Fibroblast of upper back skin (primary cell): ENCODE measurements at regions not wholly inside any gene's neighbourhood (a gene's known extent, or its start where the extent isn't known, plus 50 kb on each side); places are given as distances from the start of the nearest gene placed in this dataset.
A peak's percentile ranks its signal among the peaks of the same experiment; 100 is the strongest.

ENCODE experiments used
- DNase-seq: peaks from one replicate; pipeline ENCODE4 v3.0.0-alpha.2; 2013

GRCh38 chr20:40359131-40359912, 329.7 kb downstream of the MAFB start:
- no peak for DNase-seq

GRCh38 chr20:40354880-40355279, 334.2 kb downstream of the MAFB start:
- no peak for DNase-seq

GRCh38 chr20:40343390-40343789, 345.6 kb downstream of the MAFB start:
- DNase-seq = no peak

- DNase-seq = no peak
These were observed 347.5 kb downstream of the MAFB start for GRCh38 chr20:40341561-40341960.

- DNase-seq = no peak
These were observed 349.2 kb downstream of the MAFB start for GRCh38 chr20:40339661-40340449.

GRCh38 chr20:40336533-40336932, 352.5 kb downstream of the MAFB start:
- DNase-seq = no peak

GRCh38 chr20:40335901-40336351, 353.1 kb downstream of the MAFB start:
- DNase-seq = no peak

GRCh38 chr20:40335437-40335836, 353.6 kb downstream of the MAFB start:
- no peak for DNase-seq

- no peak for DNase-seq
These were observed 355.4 kb downstream of the MAFB start for GRCh38 chr20:40333591-40333990.

GRCh38 chr20:40331807-40332560, 357.1 kb downstream of the MAFB start:
- DNase-seq = no peak

- DNase-seq = no peak
These were observed 357.8 kb downstream of the MAFB start for GRCh38 chr20:40331249-40331648.

GRCh38 chr20:40329321-40329720, 359.7 kb downstream of the MAFB start:
- DNase-seq = no peak

- no peak for DNase-seq
These were observed 362.3 kb downstream of the MAFB start for GRCh38 chr20:40326784-40327183.

- no peak for DNase-seq
These were observed 363.9 kb downstream of the MAFB start for GRCh38 chr20:40325006-40325568.

- DNase-seq = peak; percentile 38
These were observed 365.7 kb downstream of the MAFB start for GRCh38 chr20:40323361-40323794.

- no peak for DNase-seq
These were observed 366.1 kb downstream of the MAFB start for GRCh38 chr20:40322941-40323340.

GRCh38 chr20:40320517-40321011, 368.5 kb downstream of the MAFB start:
- no peak for DNase-seq

GRCh38 chr20:40319741-40320516, 369.1 kb downstream of the MAFB start:
- no peak for DNase-seq

- no peak for DNase-seq
These were observed 370.0 kb downstream of the MAFB start for GRCh38 chr20:40319056-40319455.

GRCh38 chr20:40317156-40317790, 371.8 kb downstream of the MAFB start:
- no peak for DNase-seq

GRCh38 chr20:40314278-40314677, 374.8 kb downstream of the MAFB start:
- no peak for DNase-seq
